SU-DHL-6 (cell line): ENCODE measurements at regions not wholly inside any gene's neighbourhood (a gene's known extent, or its start where the extent isn't known, plus 50 kb on each side); places are given as distances from the start of the nearest gene placed in this dataset.

Experiments
- H2AFZ ChIP-seq: fragments of 200-600 bp; sonication (generic); 2 replicates; pipeline ENCODE4 v1.6.1; 2014; ENCODE audit warnings: low read depth, mild to moderate bottlenecking, moderate library complexity, mixed read lengths, antibody characterized with exemption, low read length; ENCODE audit not compliant: severe bottlenecking
- H3F3A ChIP-seq: fragments of 200-600 bp; shearing (Covaris generic); 2 replicates; pipeline ENCODE4 v1.6.0; 2016; ENCODE audit warnings: antibody characterized with exemption, mild to moderate bottlenecking; ENCODE audit not compliant: insufficient read depth
- H3K27ac ChIP-seq: fragments of 200-600 bp; sonication (generic); 2 replicates; pipeline ENCODE4 v1.5.1; 2016; ENCODE audit warnings: low read depth, mild to moderate bottlenecking, low read length, moderate library complexity, mixed read lengths
- H3K27me3 ChIP-seq: fragments of 200-600 bp; sonication (generic), shearing (Covaris generic); 2 replicates; pipeline ENCODE4 v1.6.0; 2014; ENCODE audit warnings: mild to moderate bottlenecking, low read length
- H3K36me3 ChIP-seq: fragments of 200-600 bp; sonication (generic); 2 replicates; pipeline ENCODE4 v1.6.1; 2014; ENCODE audit warnings: mild to moderate bottlenecking, low read length, mixed read lengths
- H3K4me2 ChIP-seq: fragments of 300-600, 200-600 bp; shearing (Covaris generic), sonication (generic); 2 replicates; pipeline ENCODE4 v1.6.0; 2014; ENCODE audit warnings: low read length, low read depth, mild to moderate bottlenecking; ENCODE audit not compliant: poor library complexity, severe bottlenecking
- H3K4me3 ChIP-seq: fragments of 200-600 bp; sonication (generic); 2 replicates; pipeline ENCODE4 v1.5.1; 2014; ENCODE audit warnings: antibody characterized with exemption, low read length, mild to moderate bottlenecking, mixed read lengths; ENCODE audit not compliant: insufficient read depth, poor library complexity, severe bottlenecking
- H3K79me2 ChIP-seq: fragments of 200-600 bp; sonication (generic); 2 replicates; pipeline ENCODE4 v1.6.1; 2014; ENCODE audit warnings: mild to moderate bottlenecking, low read length, moderate library complexity; ENCODE audit not compliant: insufficient read depth
- H3K9ac ChIP-seq: fragments of 200-600 bp; sonication (generic); 2 replicates; pipeline ENCODE4 v1.7.0; 2014; ENCODE audit warnings: mild to moderate bottlenecking, low read length
- H3K9me2 ChIP-seq: fragments of 200-600 bp; sonication (generic); replicated peaks from 2 replicates; pipeline ENCODE4 v1.6.1; 2014; ENCODE audit warnings: low read length; ENCODE audit not compliant: insufficient read depth
- H3K9me3 ChIP-seq: fragments of 200-600 bp; sonication (generic); 2 replicates; pipeline ENCODE4 v1.6.1; 2014; ENCODE audit warnings: low read length, mixed read lengths; ENCODE audit not compliant: insufficient read depth
- H4K20me1 ChIP-seq: fragments of 200-600 bp; sonication (generic); 2 replicates; pipeline ENCODE4 v1.6.1; 2014; ENCODE audit warnings: low read depth, mild to moderate bottlenecking, antibody characterized with exemption, low read length, moderate library complexity, mixed read lengths
- CTCF ChIP-seq: fragments of 200-600 bp; sonication (generic); IDR thresholded peaks from one replicate; pipeline ENCODE4 v1.5.1; 2017; ENCODE audit warnings: antibody characterized with exemption, mild to moderate bottlenecking, low read length, moderate library complexity; ENCODE audit not compliant: insufficient read depth, poor library complexity, severe bottlenecking
- EZH2phosphoT487 ChIP-seq: fragments of 200-600 bp; sonication (generic), shearing (Covaris generic); conservative IDR thresholded peaks from 2 replicates; pipeline ENCODE4 v1.6.1; 2018; ENCODE audit warnings: mild to moderate bottlenecking, antibody characterized with exemption, low read length, moderate library complexity, mixed read lengths

- H3K9me2 ChIP-seq, result no peaks in the 10 kb centered on the region
- no peaks in the 10 kb centered on the region for H3K79me2 ChIP-seq
- no peak for TF ChIP-seq CTCF
- no peak for TF ChIP-seq EZH2phosphoT487
- H3K27ac ChIP-seq, result no peak overlapping the region
- no peak overlapping the region for H3K9ac ChIP-seq
- no peak overlapping the region for H3K4me2 ChIP-seq
- no peak overlapping the region for H2AFZ ChIP-seq
- no peaks in the 10 kb centered on the region for H3F3A ChIP-seq
- no peaks in the 10 kb centered on the region for H3K9me3 ChIP-seq
- H3K36me3 ChIP-seq, result no peaks in the 10 kb centered on the region
- H3K4me3 ChIP-seq, result no peak overlapping the region
- H3K27me3 ChIP-seq, result no peaks in the 10 kb centered on the region
- H4K20me1 ChIP-seq, result no peaks in the 10 kb centered on the region
These were observed 486.8 kb upstream of the ALCAM start for GRCh38 chr3:104879919-104880318.

DNA sequence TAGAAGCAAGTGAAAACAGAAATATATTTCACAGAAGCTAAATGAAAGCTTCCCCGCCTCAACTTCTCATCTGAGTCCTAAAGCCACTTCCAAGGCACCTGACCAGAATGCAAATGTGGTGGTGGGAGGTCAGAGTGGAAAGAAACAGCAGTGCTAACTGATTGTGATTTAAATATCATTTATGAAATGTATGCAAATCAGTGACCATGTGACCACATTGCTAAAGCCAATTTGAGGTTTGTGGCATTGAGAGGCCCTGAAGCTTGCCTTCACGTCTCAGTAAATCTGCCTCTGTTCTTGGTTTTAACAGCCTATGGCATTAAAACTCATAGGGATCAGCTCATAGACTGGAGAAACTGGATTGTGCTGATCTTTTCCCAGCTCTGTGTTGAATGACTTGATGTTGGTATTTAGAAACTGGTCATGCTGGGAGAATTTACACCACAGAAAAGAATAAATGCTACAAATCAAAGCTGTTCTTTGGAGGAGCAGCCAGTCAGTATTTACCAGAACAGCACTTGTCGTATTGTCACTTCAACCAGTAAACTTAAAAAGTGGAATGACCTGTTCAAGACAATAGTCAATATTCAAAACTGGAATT, 481.4 kb upstream of the ALCAM start:
- H3K27me3 ChIP-seq, result no peaks in the 10 kb centered on the region
- no peak overlapping the region for H3K4me3 ChIP-seq
- H2AFZ ChIP-seq, result no peak overlapping the region
- H3K36me3 ChIP-seq, result no peaks in the 10 kb centered on the region
- no peaks in the 10 kb centered on the region for H3K9me3 ChIP-seq
- H3K79me2 ChIP-seq, result no peaks in the 10 kb centered on the region
- H3K4me2 ChIP-seq, result no peak overlapping the region
- TF ChIP-seq CTCF (no peak), EZH2phosphoT487 (no peak)
- H4K20me1 ChIP-seq, result no peaks in the 10 kb centered on the region
- H3K9ac ChIP-seq, result no peak overlapping the region
- no peaks in the 10 kb centered on the region for H3K9me2 ChIP-seq
- H3F3A ChIP-seq, result no peaks in the 10 kb centered on the region
- H3K27ac ChIP-seq, result no peak overlapping the region

DNA sequence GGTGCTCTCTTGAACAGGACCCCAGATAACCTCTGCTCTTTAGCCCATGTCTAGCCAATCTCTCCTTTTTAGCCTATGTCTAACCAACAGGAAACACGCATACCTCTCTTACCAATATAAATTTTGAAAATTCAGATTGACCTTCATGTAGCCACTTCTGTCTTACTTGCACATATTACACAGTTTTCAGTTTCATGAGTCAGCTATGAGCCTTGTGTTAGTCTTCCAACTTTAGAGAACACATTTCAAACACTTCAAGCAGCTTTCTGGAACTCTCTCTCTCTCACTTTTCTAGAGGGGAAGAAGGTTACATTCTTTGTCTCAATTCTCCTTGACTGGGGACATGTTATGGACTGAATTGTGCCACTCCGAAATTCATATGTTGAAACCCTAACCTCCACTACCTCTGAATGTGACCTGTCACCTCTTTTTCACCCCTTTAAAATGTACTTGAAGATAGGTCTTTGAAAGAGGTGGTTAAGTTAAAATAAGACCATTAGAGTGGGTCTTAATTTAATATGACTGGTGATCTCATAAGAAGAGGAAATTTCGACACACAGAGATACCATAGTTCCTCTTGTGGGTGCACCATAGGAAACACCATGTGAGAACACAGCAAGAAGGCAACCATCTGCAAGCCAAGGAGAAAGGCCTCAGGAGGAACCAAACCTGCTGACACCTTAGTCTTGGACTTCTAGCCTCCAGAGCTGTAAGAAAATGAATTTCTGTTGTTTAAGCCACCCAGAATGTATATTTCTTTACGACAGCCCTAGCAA, 480.3 kb upstream of the ALCAM start:
- no peak overlapping the region for H2AFZ ChIP-seq
- TF ChIP-seq EZH2phosphoT487 (no peak), CTCF (no peak)
- no peaks in the 10 kb centered on the region for H4K20me1 ChIP-seq
- no peaks in the 10 kb centered on the region for H3K9me2 ChIP-seq
- H3K9ac ChIP-seq, result no peak overlapping the region
- no peak overlapping the region for H3K27ac ChIP-seq
- no peaks in the 10 kb centered on the region for H3K36me3 ChIP-seq
- H3K4me3 ChIP-seq, result no peak overlapping the region
- H3F3A ChIP-seq, result no peaks in the 10 kb centered on the region
- H3K9me3 ChIP-seq, result no peaks in the 10 kb centered on the region
- no peak overlapping the region for H3K4me2 ChIP-seq
- no peaks in the 10 kb centered on the region for H3K27me3 ChIP-seq
- no peaks in the 10 kb centered on the region for H3K79me2 ChIP-seq
